ENCODE measurements at regions not wholly inside any gene's neighbourhood (a gene's known extent, or its start where the extent isn't known, plus 50 kb on each side); places are given as distances from the start of the nearest gene placed in this dataset.
"Not testable (repeated sequence)": the region's sequence is repeated elsewhere in the genome, so short reads cannot be mapped to it uniquely, and the experiment has no call there.

- H4K5ac ChIP-seq (ENCODE audit: low read length); H3K18ac ChIP-seq (ENCODE audit: low read length); H2BK15ac ChIP-seq (replicated peaks; ENCODE audit: low read depth); H3K56ac ChIP-seq (ENCODE audit: low read length); H3K4me3 ChIP-seq (ENCODE audit: low read length); H2BK5ac ChIP-seq (ENCODE audit: low read length); H2AK5ac ChIP-seq (ENCODE audit: low read length); H3K79me1 ChIP-seq (ENCODE audit: low read length); H3K4me2 ChIP-seq (ENCODE audit: low read length); H3K9ac ChIP-seq (ENCODE audit: low read length); H3K4ac ChIP-seq (ENCODE audit: low read depth, low read length); H3K27ac ChIP-seq (ENCODE audit: low read depth, low read length); DNase-seq; H3K79me2 ChIP-seq (ENCODE audit: control insufficient read depth, insufficient read depth, low read length); H3K23ac ChIP-seq (ENCODE audit: low read length); H3K27me3 ChIP-seq (ENCODE audit: insufficient read depth, low read length, poor library complexity); H4K8ac ChIP-seq (ENCODE audit: low read depth, low read length); H3K4me1 ChIP-seq (ENCODE audit: control insufficient read depth, low read depth, low read length); H2BK120ac ChIP-seq (ENCODE audit: low read depth, low read length); H3K36me3 ChIP-seq (ENCODE audit: control insufficient read depth, insufficient read depth, low read length): not testable (repeated sequence)
- WGBS (ENCODE audit: extremely low coverage, insufficient coverage, low lambda C conversion rate), result no CpG with 5 or more reads among the region's 10 CpGs
Measured at GRCh38 chr21:9675811-9676210, 845.6 kb upstream of the TPTE start.

GRCh38 chr21:9679029-9679428 lies 842.4 kb upstream of the TPTE start:
- H3K56ac ChIP-seq (ENCODE audit: low read length); H3K36me3 ChIP-seq (ENCODE audit: control insufficient read depth, insufficient read depth, low read length); H3K23ac ChIP-seq (ENCODE audit: low read length); H3K79me1 ChIP-seq (ENCODE audit: low read length); H3K27ac ChIP-seq (ENCODE audit: low read depth, low read length); H2BK5ac ChIP-seq (ENCODE audit: low read length); H3K79me2 ChIP-seq (ENCODE audit: control insufficient read depth, insufficient read depth, low read length); H2AK5ac ChIP-seq (ENCODE audit: low read length); H3K4me2 ChIP-seq (ENCODE audit: low read length); H3K9ac ChIP-seq (ENCODE audit: low read length); H3K18ac ChIP-seq (ENCODE audit: low read length); H3K27me3 ChIP-seq (ENCODE audit: insufficient read depth, low read length, poor library complexity); H2BK15ac ChIP-seq (replicated peaks; ENCODE audit: low read depth); H2BK120ac ChIP-seq (ENCODE audit: low read depth, low read length); H3K4ac ChIP-seq (ENCODE audit: low read depth, low read length); DNase-seq; H3K4me3 ChIP-seq (ENCODE audit: low read length); H4K8ac ChIP-seq (ENCODE audit: low read depth, low read length); H4K5ac ChIP-seq (ENCODE audit: low read length); H3K4me1 ChIP-seq (ENCODE audit: control insufficient read depth, low read depth, low read length): not testable (repeated sequence)
- no CpG with 5 or more reads among the region's 18 CpGs for WGBS (ENCODE audit: extremely low coverage, insufficient coverage, low lambda C conversion rate)

DNA sequence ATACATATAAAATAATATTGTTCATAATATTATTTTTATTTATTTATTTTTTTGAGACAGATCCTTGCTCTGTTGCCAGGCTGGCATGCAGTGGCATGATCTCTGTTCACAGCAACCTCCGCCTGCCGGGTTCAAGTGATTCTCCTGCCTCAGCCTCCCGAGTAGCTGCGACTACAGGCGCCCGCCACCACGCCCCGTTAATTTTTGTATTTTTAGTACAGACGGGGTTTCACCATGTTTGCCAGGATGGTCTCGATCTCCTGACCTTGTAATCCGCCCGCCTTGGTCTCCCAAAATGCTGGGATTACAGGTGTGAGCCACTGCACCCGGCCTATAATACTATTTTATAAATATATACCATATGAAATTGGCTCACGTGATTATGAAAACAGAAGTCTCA lies 832.4 kb upstream of the TPTE start:
- not testable (repeated sequence) for H3K9ac ChIP-seq (ENCODE audit: low read length); H3K4me1 ChIP-seq (ENCODE audit: control insufficient read depth, low read depth, low read length); H3K4me2 ChIP-seq (ENCODE audit: low read length); H3K36me3 ChIP-seq (ENCODE audit: control insufficient read depth, insufficient read depth, low read length); H4K5ac ChIP-seq (ENCODE audit: low read length); H3K79me2 ChIP-seq (ENCODE audit: control insufficient read depth, insufficient read depth, low read length); H3K4ac ChIP-seq (ENCODE audit: low read depth, low read length); H3K23ac ChIP-seq (ENCODE audit: low read length); H3K18ac ChIP-seq (ENCODE audit: low read length); H3K79me1 ChIP-seq (ENCODE audit: low read length); H3K4me3 ChIP-seq (ENCODE audit: low read length); H2BK15ac ChIP-seq (replicated peaks; ENCODE audit: low read depth); H2AK5ac ChIP-seq (ENCODE audit: low read length); H3K56ac ChIP-seq (ENCODE audit: low read length); H3K27ac ChIP-seq (ENCODE audit: low read depth, low read length); H2BK5ac ChIP-seq (ENCODE audit: low read length); H4K8ac ChIP-seq (ENCODE audit: low read depth, low read length); DNase-seq; H3K27me3 ChIP-seq (ENCODE audit: insufficient read depth, low read length, poor library complexity); H2BK120ac ChIP-seq (ENCODE audit: low read depth, low read length)
- WGBS (ENCODE audit: extremely low coverage, insufficient coverage, low lambda C conversion rate), result no CpG with 5 or more reads among the region's 14 CpGs

DNA sequence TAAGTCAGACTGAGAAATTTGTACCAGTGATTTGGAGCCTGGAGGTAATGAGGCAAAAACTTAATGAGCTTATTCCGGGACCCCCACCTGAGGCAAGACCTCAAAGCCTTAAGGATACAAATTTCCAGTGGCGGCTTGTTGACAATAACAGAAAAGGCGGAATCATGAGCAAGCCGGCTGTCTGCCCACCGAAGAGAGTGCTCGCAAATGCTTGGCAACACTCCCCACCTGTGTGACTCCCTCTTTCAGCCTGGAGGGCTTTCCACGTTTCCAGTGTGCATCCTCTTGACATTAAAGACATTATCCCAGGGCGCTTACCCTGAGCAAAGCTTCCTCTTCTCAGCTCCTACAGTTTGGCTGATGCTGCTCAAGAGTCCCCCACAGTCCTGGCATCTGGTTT lies 830.4 kb upstream of the TPTE start:
- not testable (repeated sequence) for H3K36me3 ChIP-seq (ENCODE audit: control insufficient read depth, insufficient read depth, low read length); H2BK15ac ChIP-seq (replicated peaks; ENCODE audit: low read depth); H2BK120ac ChIP-seq (ENCODE audit: low read depth, low read length); H3K9ac ChIP-seq (ENCODE audit: low read length); H3K4me2 ChIP-seq (ENCODE audit: low read length); H4K8ac ChIP-seq (ENCODE audit: low read depth, low read length); H3K4ac ChIP-seq (ENCODE audit: low read depth, low read length); H2AK5ac ChIP-seq (ENCODE audit: low read length); H3K27ac ChIP-seq (ENCODE audit: low read depth, low read length); H3K4me3 ChIP-seq (ENCODE audit: low read length); H3K56ac ChIP-seq (ENCODE audit: low read length); H3K27me3 ChIP-seq (ENCODE audit: insufficient read depth, low read length, poor library complexity); H3K4me1 ChIP-seq (ENCODE audit: control insufficient read depth, low read depth, low read length); H3K23ac ChIP-seq (ENCODE audit: low read length); H3K18ac ChIP-seq (ENCODE audit: low read length); DNase-seq; H3K79me2 ChIP-seq (ENCODE audit: control insufficient read depth, insufficient read depth, low read length); H3K79me1 ChIP-seq (ENCODE audit: low read length); H2BK5ac ChIP-seq (ENCODE audit: low read length); H4K5ac ChIP-seq (ENCODE audit: low read length)
- WGBS (ENCODE audit: extremely low coverage, insufficient coverage, low lambda C conversion rate), result no CpG with 5 or more reads among the region's 8 CpGs

GRCh38 chr21:9695759-9696158 lies 825.6 kb upstream of the TPTE start:
- H2AK5ac ChIP-seq (ENCODE audit: low read length); H3K27me3 ChIP-seq (ENCODE audit: insufficient read depth, low read length, poor library complexity); H2BK5ac ChIP-seq (ENCODE audit: low read length); H3K18ac ChIP-seq (ENCODE audit: low read length); H3K4me1 ChIP-seq (ENCODE audit: control insufficient read depth, low read depth, low read length); H4K5ac ChIP-seq (ENCODE audit: low read length); H4K8ac ChIP-seq (ENCODE audit: low read depth, low read length); H3K79me2 ChIP-seq (ENCODE audit: control insufficient read depth, insufficient read depth, low read length); H2BK15ac ChIP-seq (replicated peaks; ENCODE audit: low read depth); H3K4ac ChIP-seq (ENCODE audit: low read depth, low read length); H3K56ac ChIP-seq (ENCODE audit: low read length); H3K4me2 ChIP-seq (ENCODE audit: low read length); H3K23ac ChIP-seq (ENCODE audit: low read length); H2BK120ac ChIP-seq (ENCODE audit: low read depth, low read length); DNase-seq; H3K9ac ChIP-seq (ENCODE audit: low read length); H3K36me3 ChIP-seq (ENCODE audit: control insufficient read depth, insufficient read depth, low read length); H3K79me1 ChIP-seq (ENCODE audit: low read length); H3K4me3 ChIP-seq (ENCODE audit: low read length); H3K27ac ChIP-seq (ENCODE audit: low read depth, low read length): not testable (repeated sequence)
- WGBS (ENCODE audit: extremely low coverage, insufficient coverage, low lambda C conversion rate), result no CpG with 5 or more reads among the region's 6 CpGs

- H3K23ac ChIP-seq (ENCODE audit: low read length); H3K36me3 ChIP-seq (ENCODE audit: control insufficient read depth, insufficient read depth, low read length); DNase-seq; H2BK15ac ChIP-seq (replicated peaks; ENCODE audit: low read depth); H3K56ac ChIP-seq (ENCODE audit: low read length); H4K5ac ChIP-seq (ENCODE audit: low read length); H2BK120ac ChIP-seq (ENCODE audit: low read depth, low read length); H3K18ac ChIP-seq (ENCODE audit: low read length); H3K4me2 ChIP-seq (ENCODE audit: low read length); H3K4me1 ChIP-seq (ENCODE audit: control insufficient read depth, low read depth, low read length); H4K8ac ChIP-seq (ENCODE audit: low read depth, low read length); H3K4ac ChIP-seq (ENCODE audit: low read depth, low read length); H3K27me3 ChIP-seq (ENCODE audit: insufficient read depth, low read length, poor library complexity); H3K79me1 ChIP-seq (ENCODE audit: low read length); H3K9ac ChIP-seq (ENCODE audit: low read length); H3K27ac ChIP-seq (ENCODE audit: low read depth, low read length); H2BK5ac ChIP-seq (ENCODE audit: low read length); H3K79me2 ChIP-seq (ENCODE audit: control insufficient read depth, insufficient read depth, low read length); H3K4me3 ChIP-seq (ENCODE audit: low read length); H2AK5ac ChIP-seq (ENCODE audit: low read length): not testable (repeated sequence)
- WGBS (ENCODE audit: extremely low coverage, insufficient coverage, low lambda C conversion rate), result no CpG with 5 or more reads among the region's 8 CpGs
Measured at GRCh38 chr21:9697751-9698150, 823.6 kb upstream of the TPTE start.
